Aorta (tissue), 5 donors: ENCODE measurements at regions not wholly inside any gene's neighbourhood (a gene's known extent, or its start where the extent isn't known, plus 50 kb on each side); places are given as distances from the start of the nearest gene placed in this dataset.

Experiments used
- ATAC-seq: fragments of 200-7000 bp; cut with Tn5 transposase; one replicate; pipeline ENCODE4 v1.9.1; 2022; ENCODE audit warnings: moderate library complexity; ENCODE audit not compliant: low FRiP score
- DNase-seq, 2 donors: peaks; one replicate each; pipeline ENCODE4 v3.0.0-alpha.2; 2020
- H3K27ac ChIP-seq, 2 donors: one replicate each; pipeline ENCODE4 v1.5.1; 2013; ENCODE audit warnings: low read length in 2 of 2, mild to moderate bottlenecking in 2 of 2, moderate library complexity in 2 of 2, control low read depth in 1 of 2, inconsistent platforms in 1 of 2, low read depth in 1 of 2
- H3K27me3 ChIP-seq, 2 donors: one replicate each; pipeline ENCODE4 v1.6.1; 2013; ENCODE audit warnings: control low read depth in 1 of 2, low read length in 1 of 2, mild to moderate bottlenecking in 1 of 2, moderate library complexity in 1 of 2; ENCODE audit not compliant: insufficient read depth in 2 of 2, control insufficient read depth in 1 of 2
- H3K36me3 ChIP-seq, 2 donors: one replicate each; pipeline ENCODE4 v1.6.1; 2013; ENCODE audit warnings: control low read depth in 1 of 2, low read length in 1 of 2, mild to moderate bottlenecking in 1 of 2; ENCODE audit not compliant: insufficient read depth in 2 of 2, control insufficient read depth in 1 of 2
- H3K4me1 ChIP-seq, 2 donors: one replicate each; pipeline ENCODE4 v1.6.1; 2013; ENCODE audit warnings: low read length in 2 of 2, control low read depth in 1 of 2, mild to moderate bottlenecking in 1 of 2, moderate library complexity in 1 of 2; ENCODE audit not compliant: insufficient read depth in 2 of 2, control insufficient read depth in 1 of 2
- H3K4me3 ChIP-seq, 2 donors: one replicate each; pipeline ENCODE4 v1.5.1; 2013; ENCODE audit warnings: low read length in 2 of 2, control low read depth in 1 of 2, mild to moderate bottlenecking in 1 of 2
- H3K9me3 ChIP-seq: one replicate; pipeline ENCODE4 v1.6.1; 2013; ENCODE audit warnings: mild to moderate bottlenecking, low read length; ENCODE audit not compliant: control insufficient read depth
- WGBS, 2 donors: extraction: QIAGEN DNeasy Blood & Tissue Kit; methylation state at CpG; one replicate each; pipeline ENCODE4 v1.1.7; 2013; 5-methylcytosine and 5-hydroxymethylcytosine counted together
- intact Hi-C, 2 donors: fragments of 100-400 bp; cut with DNase I; formaldehyde crosslinking; loops; one replicate each; pipeline versions ENCODE4 v1.14.2 to v1.15.0; 2022
- donor health status: healthy with polysubstance abuse.
- donor health status: Bipolar disorder and iron deficiency.
- donor health status: DM: no; HTN: no; CAD: no.
- donor health status: DM: no; HTN: no; CAD: no.
- donor health status: DM: yes; HTN: yes; CAD: no.

DNA sequence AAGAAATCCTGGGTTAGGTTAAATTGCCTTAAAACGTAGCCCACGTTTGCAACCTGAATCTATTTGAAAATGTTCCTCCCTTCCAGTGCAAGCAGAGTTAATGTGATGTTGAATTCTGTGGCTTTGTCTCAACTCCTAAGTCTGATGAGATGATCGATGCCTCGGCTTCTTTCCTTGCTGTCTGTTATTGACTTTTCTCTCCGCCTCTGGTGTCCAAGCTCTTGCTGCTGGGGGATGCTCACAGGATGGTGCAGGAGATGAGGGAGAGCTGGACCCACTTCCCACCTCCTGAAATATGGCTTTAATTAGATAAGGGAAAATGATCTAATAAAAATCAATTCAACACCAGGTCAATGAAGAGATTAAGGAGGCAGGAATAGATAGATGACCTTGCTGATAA is 407.9 kb upstream of the RGMA start:
- peaks cover 0 to 2% of the 10 kb centered on the region in 2 donors for H3K4me1 ChIP-seq
- H3K27me3 ChIP-seq: no peaks in the 10 kb centered on the region
- DNase-seq (no peak), ATAC-seq (no peak)
- H3K27ac ChIP-seq: no peak overlapping the region
- H3K9me3 ChIP-seq: no peaks in the 10 kb centered on the region
- H3K4me3 ChIP-seq: no peak overlapping the region
- intact Hi-C loops: no loop called here
- 60 to 67% methylated on average over 5 of the region's 5 CpGs for WGBS, 2 donors
- H3K36me3 ChIP-seq: no peaks in the 10 kb centered on the region

- H3K36me3 ChIP-seq: no peaks in the 10 kb centered on the region
- no peak overlapping the region for H3K27ac ChIP-seq
- no peaks in the 10 kb centered on the region for H3K27me3 ChIP-seq
- WGBS, 2 donors: 39 to 49% methylated on average over 9 of the region's 9 CpGs
- intact Hi-C loops: no loop called here
- H3K9me3 ChIP-seq: no peaks in the 10 kb centered on the region
- ATAC-seq: no peak
- peaks cover 0 to 2% of the 10 kb centered on the region in 2 donors for H3K4me1 ChIP-seq
- H3K4me3 ChIP-seq: no peak overlapping the region
- DNase-seq: no peak
These were observed 407.0 kb upstream of the RGMA start for GRCh38 chr15:93495799-93496637.

DNA sequence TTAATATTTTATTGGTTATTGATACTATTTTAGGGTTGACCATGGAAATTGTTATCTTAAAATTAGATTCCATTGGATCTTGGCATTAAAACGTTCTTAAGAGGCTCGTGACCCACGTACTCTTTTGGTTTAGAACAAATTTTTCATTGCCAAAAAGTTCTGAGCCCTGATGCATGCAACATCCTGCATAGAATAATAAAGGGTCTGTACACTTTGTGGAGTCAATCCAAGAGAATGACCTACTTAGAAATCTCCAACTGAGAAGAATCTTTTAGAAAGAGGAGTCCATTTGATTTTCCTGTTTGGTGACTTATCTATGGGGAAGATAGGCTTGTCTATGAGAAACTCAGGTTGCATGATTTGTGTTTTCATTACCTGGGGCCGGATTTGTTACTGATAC is 404.2 kb upstream of the RGMA start:
- Histone ChIP-seq H3K4me3 (no peak overlapping the region), H3K27me3 (no peaks in the 10 kb centered on the region), H3K36me3 (no peaks in the 10 kb centered on the region), H3K9me3 (no peaks in the 10 kb centered on the region), H3K27ac (no peak overlapping the region), H3K4me1 (peaks cover 0 to 2% of the 10 kb centered on the region in 2 donors)
- intact Hi-C loops: no loop called here
- 28 to 29% methylated on average over 4 of the region's 4 CpGs for WGBS, 2 donors
- DNase-seq: no peak
- ATAC-seq: no peak

GRCh38 chr15:93491291-93491690 is 402.3 kb upstream of the RGMA start:
- H3K27me3 ChIP-seq: no peaks in the 10 kb centered on the region
- DNase-seq (no peak), ATAC-seq (no peak)
- WGBS, 2 donors: 90 to 92% methylated on average over 8 of the region's 8 CpGs
- no peak overlapping the region for H3K4me3 ChIP-seq
- H3K4me1 ChIP-seq: no peaks in the 10 kb centered on the region
- no peaks in the 10 kb centered on the region for H3K9me3 ChIP-seq
- H3K27ac ChIP-seq: no peak overlapping the region
- intact Hi-C loops: no loop called here
- H3K36me3 ChIP-seq: no peaks in the 10 kb centered on the region

GRCh38 chr15:93488296-93488713 is 399.3 kb upstream of the RGMA start:
- no peak overlapping the region for H3K4me3 ChIP-seq
- peaks cover 0 to 2% of the 10 kb centered on the region in 2 donors for H3K4me1 ChIP-seq
- intact Hi-C loops: no loop called here
- ATAC-seq: no peak
- no peaks in the 10 kb centered on the region for H3K27me3 ChIP-seq
- no peaks in the 10 kb centered on the region for H3K9me3 ChIP-seq
- DNase-seq: no peak
- no peak overlapping the region for H3K27ac ChIP-seq
- H3K36me3 ChIP-seq: no peaks in the 10 kb centered on the region
- 79 to 92% methylated on average over 5 of the region's 5 CpGs for WGBS, 2 donors

GRCh38 chr15:93486407-93487117 is 397.6 kb upstream of the RGMA start:
- 64 to 76% methylated on average over 13 of the region's 13 CpGs for WGBS, 2 donors
- intact Hi-C loops: no loop called here

DNA sequence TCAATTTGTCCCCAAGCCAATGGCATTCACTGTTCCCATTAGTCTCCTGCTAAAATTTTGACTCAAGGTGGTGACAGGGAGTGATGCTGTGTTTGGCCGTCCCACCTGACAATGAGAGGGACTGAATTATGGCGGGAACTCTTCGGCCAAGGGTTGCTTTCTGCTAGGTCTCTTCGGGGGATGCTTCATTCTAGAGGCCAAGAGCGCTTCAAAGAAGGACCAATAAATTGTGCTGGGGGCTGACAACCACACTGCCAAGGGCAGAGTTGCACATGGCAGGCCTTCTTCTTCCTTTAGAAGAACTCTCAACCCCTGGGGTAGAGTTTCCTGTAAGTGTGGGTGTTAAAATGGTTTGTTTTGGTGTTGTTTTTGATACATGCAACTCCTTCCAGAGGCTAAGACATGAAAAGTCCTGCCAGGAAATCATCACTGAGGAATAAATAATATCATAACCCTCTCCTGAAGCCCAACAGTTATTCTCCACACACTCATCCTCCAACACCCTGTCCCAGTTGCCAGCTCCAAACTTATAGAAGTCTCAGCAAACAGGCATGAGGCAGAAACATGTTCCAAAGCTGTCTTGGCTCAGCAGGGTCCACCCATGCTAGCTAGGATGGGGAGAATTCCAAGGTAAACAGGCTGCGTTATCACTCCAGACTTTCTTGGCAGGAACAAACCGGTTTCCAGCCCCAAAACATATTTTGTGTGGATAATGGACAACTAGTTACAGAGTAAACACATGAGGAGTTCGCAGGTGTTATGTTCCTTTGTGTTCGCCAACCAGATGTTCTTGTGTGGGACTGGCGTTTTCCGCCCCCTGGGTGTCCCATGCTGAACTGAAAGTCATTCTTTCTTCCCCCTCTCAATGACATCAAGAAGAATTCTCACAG is 396.7 kb upstream of the RGMA start:
- ATAC-seq (peak; percentile 73), DNase-seq (no peak)
- intact Hi-C loops: no loop called here
- no peaks in the 10 kb centered on the region for H3K36me3 ChIP-seq
- no peaks in the 10 kb centered on the region for H3K27me3 ChIP-seq
- no peak overlapping the region for H3K27ac ChIP-seq
- peak overlapping the region in 1 of 2 donors; percentile 35 for H3K4me3 ChIP-seq
- H3K4me1 ChIP-seq: peaks cover 0 to 2% of the 10 kb centered on the region in 2 donors
- WGBS, 2 donors: 24 to 32% methylated on average over 11 of the region's 11 CpGs
- H3K9me3 ChIP-seq: no peaks in the 10 kb centered on the region

More at GRCh38 chr15:93486407-93487117, 397.6 kb upstream of the RGMA start:
- Histone ChIP-seq H3K27ac (no peak overlapping the region), H3K4me3 (no peak overlapping the region), H3K4me1 (peaks cover 0 to 2% of the 10 kb centered on the region in 2 donors), H3K9me3 (no peaks in the 10 kb centered on the region), H3K27me3 (no peaks in the 10 kb centered on the region), H3K36me3 (no peaks in the 10 kb centered on the region)
- DNase-seq (no peak), ATAC-seq (peak; percentile 3)

DNA sequence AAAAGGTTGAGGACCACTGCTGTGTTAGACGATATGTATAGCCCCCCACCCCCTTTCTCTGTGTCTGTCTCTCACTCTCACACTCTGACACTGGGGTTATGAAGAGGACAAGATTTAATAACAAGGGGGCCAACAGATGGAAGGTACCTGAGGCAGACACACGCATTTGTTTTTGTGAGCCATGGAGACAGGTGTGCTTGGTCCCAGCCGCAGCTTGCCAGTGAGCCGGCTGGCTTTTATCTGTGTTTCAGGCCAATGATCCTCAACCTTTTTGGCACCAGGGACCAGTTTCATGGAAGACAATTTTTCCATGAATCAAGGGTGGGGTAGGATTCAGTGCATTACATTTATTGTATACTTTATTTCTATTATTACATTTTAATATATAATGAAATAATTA is 394.9 kb upstream of the RGMA start:
- no peaks in the 10 kb centered on the region for H3K36me3 ChIP-seq
- no peaks in the 10 kb centered on the region for H3K9me3 ChIP-seq
- peaks cover 0 to 2% of the 10 kb centered on the region in 2 donors for H3K4me1 ChIP-seq
- no peak for DNase-seq
- no peak overlapping the region for H3K4me3 ChIP-seq
- H3K27me3 ChIP-seq: no peaks in the 10 kb centered on the region
- WGBS, 2 donors: 94 to 98% methylated on average over 4 of the region's 4 CpGs
- H3K27ac ChIP-seq: no peak overlapping the region
- ATAC-seq: no peak
- intact Hi-C loops: no loop called here
